Pancreas (tissue), 10 donors: ENCODE measurements at regions not wholly inside any gene's neighbourhood (a gene's known extent, or its start where the extent isn't known, plus 50 kb on each side); places are given as distances from the start of the nearest gene placed in this dataset.
"Not testable (repeated sequence)": the region's sequence is repeated elsewhere in the genome, so short reads cannot be mapped to it uniquely, and the experiment has no call there.

ENCODE experiments used
- ATAC-seq, 4 donors: fragments of 200-7000 bp; cut with Tn5 transposase; one replicate each; pipeline versions ENCODE4 v1.8.0 to v1.9.1; 2020; ENCODE audit warnings: mild to moderate bottlenecking in 4 of 4, moderate library complexity in 4 of 4
- DNase-seq, 6 donors: peaks; one replicate each; pipeline ENCODE4 v3.0.0-alpha.2; 2020
- FAIRE-seq: peaks from 2 replicates; lab custom pipeline; 2012; peaks lifted over from hg19 to GRCh38; lab: Jason Lieb, UNC
- H3K27ac ChIP-seq, 4 donors: fragments of 200-600 bp; sonication (generic); 1 replicate in 3 of 4; 2 replicates in 1 of 4; pipeline versions ENCODE4 v1.5.0 to v1.8.0; 2020
- H3K27me3 ChIP-seq, 4 donors: fragments of 200-600 bp; one replicate each; pipeline ENCODE4 v1.8.0; 2021
- H3K36me3 ChIP-seq, 3 donors: fragments of 200-600 bp; sonication (generic) in 1 of 3; one replicate each; pipeline versions ENCODE4 v1.5.0 to v1.8.0; 2020 to 2021
- H3K4me1 ChIP-seq, 3 donors: fragments of 200-600 bp; one replicate each; pipeline ENCODE4 v1.8.0; 2021
- H3K4me3 ChIP-seq, 4 donors: fragments of 200-600 bp; sonication (generic) in 2 of 4; one replicate each; pipeline versions ENCODE4 v1.5.0 to v1.8.0; 2020 to 2021
- H3K9me3 ChIP-seq, 4 donors: fragments of 200-600 bp; one replicate each; pipeline ENCODE4 v1.8.0; 2021
- CTCF ChIP-seq, 4 donors: fragments of 200-600 bp; sonication (generic) in 3 of 4; IDR thresholded peaks; one replicate each; pipeline versions ENCODE4 v1.5.0 to v1.8.0; 2021; ENCODE audit warnings: antibody characterized with exemption in 4 of 4
- WGBS, 2 donors: extraction: QIAGEN DNeasy Blood & Tissue Kit; methylation state at CpG; one replicate each; pipeline ENCODE4 v1.1.7; 2013; 5-methylcytosine and 5-hydroxymethylcytosine counted together
- intact Hi-C, 3 donors: fragments of 100-400 bp; cut with DNase I; formaldehyde crosslinking; loops; one replicate each; pipeline versions ENCODE4 v1.11.1 to v1.14.2; 2022
- donor health status: healthy with polysubstance abuse.
- donor health status: DM: no; HTN: no; CAD: no; lungs with moderate emphysema.
- donor health status: DM: no; HTN: no; CAD: no.
- donor health status: control.
- donor health status: control.
- donor health status: Bipolar disorder and iron deficiency.
- donor health status: DM: yes; HTN: yes; CAD: no.
- donor health status: DM: no; HTN: no; CAD: no.
- donor health status: DM: no; HTN: no; CAD: no.
- donor health status: DM: yes; HTN: yes; CAD: no.

GRCh38 chr17:30677550-30678249 lies 146.8 kb downstream of the CRLF3 start:
- DNase-seq: no peak
- ATAC-seq: no peak
- no peak for FAIRE-seq

GRCh38 chr17:30675777-30676492 lies 148.6 kb downstream of the CRLF3 start:
- H3K27ac ChIP-seq, intact Hi-C loops, H3K36me3 ChIP-seq, ATAC-seq, H3K9me3 ChIP-seq, H3K27me3 ChIP-seq, H3K4me3 ChIP-seq, FAIRE-seq, DNase-seq, H3K4me1 ChIP-seq: not testable (repeated sequence)
- WGBS, 2 donors: 83 to 87% methylated on average over 3 of the region's 3 CpGs

More at GRCh38 chr17:30677550-30678249, 146.8 kb downstream of the CRLF3 start:
- no peak overlapping the region for H3K4me3 ChIP-seq
- H3K27ac ChIP-seq: no peak overlapping the region
- 68 to 75% methylated on average over 4 of the region's 4 CpGs for WGBS, 2 donors
- no peak for TF ChIP-seq CTCF (IDR thresholded peaks at IDR 0.05)
- no peaks in the 10 kb centered on the region for H3K36me3 ChIP-seq
- H3K4me1 ChIP-seq: no peaks in the 10 kb centered on the region
- H3K27me3 ChIP-seq: no peaks in the 10 kb centered on the region
- no peaks in the 10 kb centered on the region for H3K9me3 ChIP-seq
- intact Hi-C loops: no loop called here

GRCh38 chr17:30669217-30669649 lies 155.3 kb downstream of the CRLF3 start:
- DNase-seq, ATAC-seq, H3K27ac ChIP-seq, intact Hi-C loops, H3K27me3 ChIP-seq, H3K4me3 ChIP-seq, H3K4me1 ChIP-seq, H3K9me3 ChIP-seq, H3K36me3 ChIP-seq, FAIRE-seq: not testable (repeated sequence)
- 33 to 47% methylated on average over 5 to 9 of the region's 9 CpGs for WGBS, 2 donors

- DNase-seq, H3K4me1 ChIP-seq, H3K36me3 ChIP-seq, H3K27ac ChIP-seq, H3K27me3 ChIP-seq, H3K9me3 ChIP-seq, intact Hi-C loops, H3K4me3 ChIP-seq, FAIRE-seq: not testable (repeated sequence)
- WGBS, 2 donors: 1 to 18% methylated on average over 6 to 12 of the region's 31 CpGs
- ATAC-seq: peak; percentile 9 to 47 (median 38)
These were observed 155.9 kb downstream of the CRLF3 start for GRCh38 chr17:30668360-30669181.

GRCh38 chr17:30667657-30668359 lies 156.7 kb downstream of the CRLF3 start:
- peak; percentile 70 to 86 (median 84) for ATAC-seq
- not testable (repeated sequence) for H3K27ac ChIP-seq
- H3K4me3 ChIP-seq: peak overlapping the region in 2 of 4 donors; percentile 31 to 37

GRCh38 chr17:30666838-30667656 lies 157.4 kb downstream of the CRLF3 start:
- H3K27me3 ChIP-seq, intact Hi-C loops, H3K27ac ChIP-seq, FAIRE-seq, H3K36me3 ChIP-seq, DNase-seq, H3K9me3 ChIP-seq, H3K4me1 ChIP-seq: not testable (repeated sequence)
- ATAC-seq: peak; percentile 19 to 26 (median 21)
- WGBS, 2 donors: 27 to 53% methylated on average over 11 to 20 of the region's 23 CpGs
- H3K4me3 ChIP-seq: peak overlapping the region in 1 of 4 donors; percentile 31

More at GRCh38 chr17:30667657-30668359, 156.7 kb downstream of the CRLF3 start:
- H3K36me3 ChIP-seq, H3K27me3 ChIP-seq, H3K9me3 ChIP-seq, H3K4me1 ChIP-seq, intact Hi-C loops, FAIRE-seq: not testable (repeated sequence)
- DNase-seq: peak in 4 of 6 donors; percentile 24 to 43 (median 33)
- 0 to 4% methylated on average over 17 to 23 of the region's 37 CpGs for WGBS, 2 donors

GRCh38 chr17:30663727-30664455 lies 160.6 kb downstream of the CRLF3 start:
- intact Hi-C loops, H3K4me3 ChIP-seq, H3K9me3 ChIP-seq, H3K4me1 ChIP-seq, DNase-seq, ATAC-seq, H3K27ac ChIP-seq, H3K27me3 ChIP-seq, H3K36me3 ChIP-seq, FAIRE-seq: not testable (repeated sequence)
- WGBS, 2 donors: 23 to 28% methylated on average over 12 of the region's 12 CpGs

GRCh38 chr17:30657148-30657547 lies 167.3 kb downstream of the CRLF3 start:
- H3K4me3 ChIP-seq, H3K9me3 ChIP-seq, H3K27me3 ChIP-seq, H3K4me1 ChIP-seq, DNase-seq, ATAC-seq, H3K27ac ChIP-seq, intact Hi-C loops, H3K36me3 ChIP-seq, FAIRE-seq: not testable (repeated sequence)
- 85% methylated on average over 2 to 3 of the region's 4 CpGs for WGBS, 2 donors

- ATAC-seq, FAIRE-seq, DNase-seq, H3K27ac ChIP-seq, H3K9me3 ChIP-seq, intact Hi-C loops, H3K27me3 ChIP-seq, H3K4me1 ChIP-seq, H3K36me3 ChIP-seq, H3K4me3 ChIP-seq: not testable (repeated sequence)
- 78 to 85% methylated on average over 1 of the region's 1 CpG for WGBS, 2 donors
These were observed 171.5 kb downstream of the CRLF3 start for GRCh38 chr17:30653038-30653437.
